ENCODE measurements at regions not wholly inside any gene's neighbourhood (a gene's known extent, or its start where the extent isn't known, plus 50 kb on each side); places are given as distances from the start of the nearest gene placed in this dataset.
A peak's percentile ranks its signal among the peaks of the same experiment; 100 is the strongest.

GRCh38 chr9:120110520-120110919 is 469.4 kb downstream of the CDK5RAP2 start:
- no peaks in the 10 kb centered on the region for H3K36me3 ChIP-seq
- no peaks in the 10 kb centered on the region for H3K4me1 ChIP-seq (ENCODE audit: low read depth)
- no peak for TF ChIP-seq CTCF (IDR thresholded peaks at IDR 0.05; ENCODE audit: low read depth, low read length)
- no peak overlapping the region for H3K4me3 ChIP-seq
- H3K27me3 ChIP-seq, result no peaks in the 10 kb centered on the region
- no peaks in the 10 kb centered on the region for H3K9me3 ChIP-seq (ENCODE audit: low read depth)
- no peak overlapping the region for H3K27ac ChIP-seq
- DNase-seq (ENCODE audit: low read depth in 1 of 2, low spot score in 1 of 2), result no peak

GRCh38 chr9:120109242-120109641 is 470.7 kb downstream of the CDK5RAP2 start:
- Histone ChIP-seq H3K27me3 (no peaks in the 10 kb centered on the region), H3K4me1 (ENCODE audit: low read depth) (no peaks in the 10 kb centered on the region), H3K9me3 (ENCODE audit: low read depth) (no peaks in the 10 kb centered on the region), H3K27ac (no peak overlapping the region), H3K4me3 (no peak overlapping the region), H3K36me3 (no peaks in the 10 kb centered on the region)
- TF ChIP-seq CTCF (IDR thresholded peaks at IDR 0.05; ENCODE audit: low read depth, low read length), result no peak
- peak in 1 of 2 donors; percentile 45 for DNase-seq (ENCODE audit: low read depth in 1 of 2, low spot score in 1 of 2)

GRCh38 chr9:120107138-120107537 is 472.8 kb downstream of the CDK5RAP2 start:
- TF ChIP-seq CTCF (IDR thresholded peaks at IDR 0.05; ENCODE audit: low read depth, low read length), result no peak

GRCh38 chr9:120104771-120105170 is 475.2 kb downstream of the CDK5RAP2 start:
- no peaks in the 10 kb centered on the region for H3K36me3 ChIP-seq
- TF ChIP-seq CTCF (IDR thresholded peaks at IDR 0.05; ENCODE audit: low read depth, low read length), result no peak
- H3K27ac ChIP-seq, result no peak overlapping the region
- no peaks in the 10 kb centered on the region for H3K27me3 ChIP-seq
- DNase-seq (ENCODE audit: low read depth in 1 of 2, low spot score in 1 of 2), result no peak
- H3K4me1 ChIP-seq (ENCODE audit: low read depth), result no peaks in the 10 kb centered on the region
- H3K4me3 ChIP-seq, result no peak overlapping the region
- H3K9me3 ChIP-seq (ENCODE audit: low read depth), result no peaks in the 10 kb centered on the region

More at GRCh38 chr9:120107138-120107537, 472.8 kb downstream of the CDK5RAP2 start:
- Histone ChIP-seq H3K27ac (no peak overlapping the region), H3K4me3 (no peak overlapping the region), H3K4me1 (ENCODE audit: low read depth) (no peaks in the 10 kb centered on the region), H3K27me3 (no peaks in the 10 kb centered on the region), H3K9me3 (ENCODE audit: low read depth) (no peaks in the 10 kb centered on the region), H3K36me3 (no peaks in the 10 kb centered on the region)
- DNase-seq (ENCODE audit: low read depth in 1 of 2, low spot score in 1 of 2), result peak in 1 of 2 donors; percentile 19

GRCh38 chr9:120100595-120100994 is 479.4 kb downstream of the CDK5RAP2 start:
- Histone ChIP-seq H3K4me3 (no peak overlapping the region), H3K9me3 (ENCODE audit: low read depth) (no peaks in the 10 kb centered on the region), H3K27me3 (no peaks in the 10 kb centered on the region), H3K27ac (no peak overlapping the region), H3K36me3 (no peaks in the 10 kb centered on the region), H3K4me1 (ENCODE audit: low read depth) (no peaks in the 10 kb centered on the region)
- no peak for DNase-seq (ENCODE audit: low read depth in 1 of 2, low spot score in 1 of 2)
- no peak for TF ChIP-seq CTCF (IDR thresholded peaks at IDR 0.05; ENCODE audit: low read depth, low read length)

GRCh38 chr9:120099065-120099464 is 480.9 kb downstream of the CDK5RAP2 start:
- no peaks in the 10 kb centered on the region for H3K36me3 ChIP-seq
- H3K27me3 ChIP-seq, result no peaks in the 10 kb centered on the region
- no peak overlapping the region for H3K27ac ChIP-seq
- H3K9me3 ChIP-seq (ENCODE audit: low read depth), result no peaks in the 10 kb centered on the region
- DNase-seq (ENCODE audit: low read depth in 1 of 2, low spot score in 1 of 2), result no peak
- no peak for TF ChIP-seq CTCF (IDR thresholded peaks at IDR 0.05; ENCODE audit: low read depth, low read length)
- H3K4me3 ChIP-seq, result no peak overlapping the region
- no peaks in the 10 kb centered on the region for H3K4me1 ChIP-seq (ENCODE audit: low read depth)

Measured in cardiac muscle cell (in vitro differentiated cells and primary cell).